ENCODE measurements at regions not wholly inside any gene's neighbourhood (a gene's known extent, or its start where the extent isn't known, plus 50 kb on each side); places are given as distances from the start of the nearest gene placed in this dataset.

- no peak overlapping the region for H3K9ac ChIP-seq (ENCODE audit: low read depth in 1 of 2, low read length in 2 of 2)
Observed at GRCh38 chr4:121270389-121270788, 106.3 kb upstream of the TNIP3 start.

GRCh38 chr4:121269001-121269400, 104.9 kb upstream of the TNIP3 start:
- H3K4me3 ChIP-seq (ENCODE audit: low read depth in 1 of 3, low read length in 3 of 3), result no peak overlapping the region
- no peak overlapping the region for H3K27ac ChIP-seq (ENCODE audit: low read depth in 1 of 2, low read length in 2 of 2)
- H3K9ac ChIP-seq (ENCODE audit: low read depth in 1 of 2, low read length in 2 of 2), result no peak overlapping the region
- no peak for TF ChIP-seq RXRA (IDR thresholded peaks at IDR 0.05)
- no peaks in the 10 kb centered on the region for H3K9me3 ChIP-seq (ENCODE audit: control insufficient read depth in 4 of 4, low read length in 3 of 4)
- H3K4me1 ChIP-seq (ENCODE audit: control insufficient read depth in 4 of 4, insufficient read depth in 4 of 4, low read length in 3 of 4), result no peaks in the 10 kb centered on the region
- H3K27me3 ChIP-seq (ENCODE audit: control insufficient read depth in 4 of 4, insufficient read depth in 4 of 4, low read length in 3 of 4), result no peaks in the 10 kb centered on the region
- WGBS, result 89% methylated on average over 1 of the region's 1 CpG
- H3K36me3 ChIP-seq (ENCODE audit: control insufficient read depth in 4 of 4, insufficient read depth in 3 of 4, low read depth in 1 of 4, low read length in 3 of 4), result no peaks in the 10 kb centered on the region
- DNase-seq (ENCODE audit: low spot score), result no peak

More at GRCh38 chr4:121270389-121270788, 106.3 kb upstream of the TNIP3 start:
- no peaks in the 10 kb centered on the region for H3K9me3 ChIP-seq (ENCODE audit: control insufficient read depth in 4 of 4, low read length in 3 of 4)
- no peaks in the 10 kb centered on the region for H3K4me1 ChIP-seq (ENCODE audit: control insufficient read depth in 4 of 4, insufficient read depth in 4 of 4, low read length in 3 of 4)
- peaks cover 0 to 3% (median 0%) of the 10 kb centered on the region in 4 donors for H3K27me3 ChIP-seq (ENCODE audit: control insufficient read depth in 4 of 4, insufficient read depth in 4 of 4, low read length in 3 of 4)
- no peak overlapping the region for H3K4me3 ChIP-seq (ENCODE audit: low read depth in 1 of 3, low read length in 3 of 3)
- no peaks in the 10 kb centered on the region for H3K36me3 ChIP-seq (ENCODE audit: control insufficient read depth in 4 of 4, insufficient read depth in 3 of 4, low read depth in 1 of 4, low read length in 3 of 4)
- DNase-seq (ENCODE audit: low spot score), result no peak
- H3K27ac ChIP-seq (ENCODE audit: low read depth in 1 of 2, low read length in 2 of 2), result no peak overlapping the region
- TF ChIP-seq RAD21 (IDR thresholded peaks at IDR 0.05), result no peak

DNA sequence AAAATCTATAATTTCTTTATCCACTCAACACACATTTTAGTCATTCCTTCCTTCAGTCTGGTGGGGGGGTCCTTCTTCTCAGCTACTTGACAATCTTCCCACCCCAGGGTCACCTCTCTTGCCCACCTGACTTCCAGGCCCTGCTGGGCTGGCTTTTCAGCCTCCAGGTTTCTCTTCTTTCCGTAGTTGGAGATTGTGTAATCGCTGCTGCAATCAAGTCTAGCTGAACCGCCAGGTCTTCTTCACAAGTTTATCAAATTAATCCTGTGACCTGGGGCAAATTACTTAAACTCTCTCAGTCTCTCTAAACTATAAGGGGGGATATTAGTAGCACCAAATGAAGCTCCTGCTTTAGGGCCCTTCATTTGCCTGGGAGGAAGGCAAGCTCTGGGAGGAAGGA, 102.9 kb upstream of the TNIP3 start:
- TF ChIP-seq HNF4A (conservative IDR thresholded peaks at IDR 0.05) (no peak), EGR1 (IDR thresholded peaks at IDR 0.05; ENCODE audit: low read depth in 2 of 2) (no peak), SP1 (IDR thresholded peaks at IDR 0.05) (no peak), NR2F2 (IDR thresholded peaks at IDR 0.05) (no peak), ATF3 (IDR thresholded peaks at IDR 0.05) (no peak), GABPA (IDR thresholded peaks at IDR 0.05 in 1 of 2, conservative IDR thresholded peaks at IDR 0.05 in 1 of 2) (no peak), HNF4G (IDR thresholded peaks at IDR 0.05) (no peak), FOXA2 (IDR thresholded peaks at IDR 0.05) (no peak), TAF1 (conservative IDR thresholded peaks at IDR 0.05) (no peak), RAD21 (IDR thresholded peaks at IDR 0.05) (no peak), FOXA1 (IDR thresholded peaks at IDR 0.05) (no peak), ZBTB33 (IDR thresholded peaks at IDR 0.05) (no peak), CTCF (IDR thresholded peaks at IDR 0.05; ENCODE audit: low read depth, low read length, missing input control) (no peak), YY1 (IDR thresholded peaks at IDR 0.05) (no peak)
- TF ChIP-seq, protein P1, sequence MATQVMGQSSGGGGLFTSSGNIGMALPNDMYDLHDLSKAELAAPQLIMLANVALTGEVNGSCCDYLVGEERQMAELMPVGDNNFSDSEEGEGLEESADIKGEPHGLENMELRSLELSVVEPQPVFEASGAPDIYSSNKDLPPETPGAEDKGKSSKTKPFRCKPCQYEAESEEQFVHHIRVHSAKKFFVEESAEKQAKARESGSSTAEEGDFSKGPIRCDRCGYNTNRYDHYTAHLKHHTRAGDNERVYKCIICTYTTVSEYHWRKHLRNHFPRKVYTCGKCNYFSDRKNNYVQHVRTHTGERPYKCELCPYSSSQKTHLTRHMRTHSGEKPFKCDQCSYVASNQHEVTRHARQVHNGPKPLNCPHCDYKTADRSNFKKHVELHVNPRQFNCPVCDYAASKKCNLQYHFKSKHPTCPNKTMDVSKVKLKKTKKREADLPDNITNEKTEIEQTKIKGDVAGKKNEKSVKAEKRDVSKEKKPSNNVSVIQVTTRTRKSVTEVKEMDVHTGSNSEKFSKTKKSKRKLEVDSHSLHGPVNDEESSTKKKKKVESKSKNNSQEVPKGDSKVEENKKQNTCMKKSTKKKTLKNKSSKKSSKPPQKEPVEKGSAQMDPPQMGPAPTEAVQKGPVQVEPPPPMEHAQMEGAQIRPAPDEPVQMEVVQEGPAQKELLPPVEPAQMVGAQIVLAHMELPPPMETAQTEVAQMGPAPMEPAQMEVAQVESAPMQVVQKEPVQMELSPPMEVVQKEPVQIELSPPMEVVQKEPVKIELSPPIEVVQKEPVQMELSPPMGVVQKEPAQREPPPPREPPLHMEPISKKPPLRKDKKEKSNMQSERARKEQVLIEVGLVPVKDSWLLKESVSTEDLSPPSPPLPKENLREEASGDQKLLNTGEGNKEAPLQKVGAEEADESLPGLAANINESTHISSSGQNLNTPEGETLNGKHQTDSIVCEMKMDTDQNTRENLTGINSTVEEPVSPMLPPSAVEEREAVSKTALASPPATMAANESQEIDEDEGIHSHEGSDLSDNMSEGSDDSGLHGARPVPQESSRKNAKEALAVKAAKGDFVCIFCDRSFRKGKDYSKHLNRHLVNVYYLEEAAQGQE (IDR thresholded peaks at IDR 0.05), result no peak
- Histone ChIP-seq H3K36me3 (ENCODE audit: control insufficient read depth in 4 of 4, insufficient read depth in 3 of 4, low read depth in 1 of 4, low read length in 3 of 4) (no peaks in the 10 kb centered on the region), H3K9me3 (ENCODE audit: control insufficient read depth in 4 of 4, low read length in 3 of 4) (no peaks in the 10 kb centered on the region), H3K27me3 (ENCODE audit: control insufficient read depth in 4 of 4, insufficient read depth in 4 of 4, low read length in 3 of 4) (no peaks in the 10 kb centered on the region), H3K27ac (ENCODE audit: low read depth in 1 of 2, low read length in 2 of 2) (no peak overlapping the region), H3K9ac (ENCODE audit: low read depth in 1 of 2, low read length in 2 of 2) (no peak overlapping the region), H3K4me1 (ENCODE audit: control insufficient read depth in 4 of 4, insufficient read depth in 4 of 4, low read length in 3 of 4) (no peaks in the 10 kb centered on the region), H3K4me3 (ENCODE audit: low read depth in 1 of 3, low read length in 3 of 3) (no peak overlapping the region)
- 58% methylated on average over 3 of the region's 3 CpGs for WGBS
- DNase-seq (ENCODE audit: low spot score), result no peak
